ENCODE measurements at regions not wholly inside any gene's neighbourhood (a gene's known extent, or its start where the extent isn't known, plus 50 kb on each side); places are given as distances from the start of the nearest gene placed in this dataset.

DNA sequence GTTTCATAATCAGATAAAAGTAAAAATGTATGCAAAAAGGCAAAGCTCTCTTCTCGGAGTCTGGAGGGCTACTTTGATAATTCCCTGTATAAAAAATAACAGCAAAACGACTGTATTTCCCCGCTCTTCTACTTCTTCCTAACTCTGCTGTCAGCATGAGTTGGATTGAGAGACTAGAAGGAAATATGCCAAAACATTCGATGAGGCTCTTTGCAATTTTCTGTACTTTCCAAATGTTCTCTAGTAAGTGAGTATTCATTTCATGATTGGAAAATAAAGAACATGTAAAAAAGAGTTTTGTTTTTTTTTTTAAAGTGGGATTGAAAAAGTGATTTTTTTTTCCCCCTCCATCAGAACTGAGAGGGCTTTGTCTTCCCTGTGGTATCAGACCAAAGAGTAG is 677.5 kb downstream of the ACTL7B start:
- POLR2A ChIA-PET = no interaction called here

More for the DNA sequence above, 677.5 kb downstream of the ACTL7B start:
- Histone ChIP-seq H3K4me1 (ENCODE audit: insufficient read depth, low read length) (no peaks in the 10 kb centered on the region), H3K9me3 (ENCODE audit: low read length) (no peaks in the 10 kb centered on the region), H3K9ac (ENCODE audit: insufficient read depth, low read depth, low read length) (no peak overlapping the region), H4K20me1 (ENCODE audit: insufficient read depth, low read length) (no peaks in the 10 kb centered on the region), H3K36me3 (replicated peaks in 1 of 2; ENCODE audit: control insufficient read depth in 1 of 2, insufficient read depth in 2 of 2, low read length in 2 of 2) (no peaks in the 10 kb centered on the region), H3K4me3 (replicated peaks in 1 of 3; ENCODE audit: insufficient read depth in 1 of 3, low read depth in 2 of 3, low read length in 3 of 3) (no peak overlapping the region), H2AFZ (ENCODE audit: low read length) (no peak overlapping the region), H3K27ac (ENCODE audit: extremely low read length, insufficient read depth, low read length) (no peak overlapping the region), H3K4me2 (ENCODE audit: low read depth, low read length) (no peak overlapping the region), H3K27me3 (ENCODE audit: control insufficient read depth in 1 of 2, insufficient read depth in 2 of 2, low read length in 2 of 2) (no peaks in the 10 kb centered on the region; a peak in 1 of 5 replicates), H3K79me2 (ENCODE audit: insufficient read depth, low read length) (no peaks in the 10 kb centered on the region)
- DNase-seq (ENCODE audit: low spot score) (no peak), FAIRE-seq (no peak), ATAC-seq (no peak)
- WGBS (ENCODE audit: low lambda C conversion rate) = 16% methylated on average over 4 of the region's 4 CpGs
- no TSS peak for BruUV-seq (replicated peaks)
- TF ChIP-seq, protein P1, sequence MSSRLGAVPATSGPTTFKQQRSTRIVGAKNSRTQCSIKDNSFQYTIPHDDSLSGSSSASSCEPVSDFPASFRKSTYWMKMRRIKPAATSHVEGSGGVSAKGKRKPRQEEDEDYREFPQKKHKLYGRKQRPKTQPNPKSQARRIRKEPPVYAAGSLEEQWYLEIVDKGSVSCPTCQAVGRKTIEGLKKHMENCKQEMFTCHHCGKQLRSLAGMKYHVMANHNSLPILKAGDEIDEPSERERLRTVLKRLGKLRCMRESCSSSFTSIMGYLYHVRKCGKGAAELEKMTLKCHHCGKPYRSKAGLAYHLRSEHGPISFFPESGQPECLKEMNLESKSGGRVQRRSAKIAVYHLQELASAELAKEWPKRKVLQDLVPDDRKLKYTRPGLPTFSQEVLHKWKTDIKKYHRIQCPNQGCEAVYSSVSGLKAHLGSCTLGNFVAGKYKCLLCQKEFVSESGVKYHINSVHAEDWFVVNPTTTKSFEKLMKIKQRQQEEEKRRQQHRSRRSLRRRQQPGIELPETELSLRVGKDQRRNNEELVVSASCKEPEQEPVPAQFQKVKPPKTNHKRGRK (CRISPR knock-in tag; IDR thresholded peaks at IDR 0.05) = no peak
- TF ChIP-seq, protein P2, sequence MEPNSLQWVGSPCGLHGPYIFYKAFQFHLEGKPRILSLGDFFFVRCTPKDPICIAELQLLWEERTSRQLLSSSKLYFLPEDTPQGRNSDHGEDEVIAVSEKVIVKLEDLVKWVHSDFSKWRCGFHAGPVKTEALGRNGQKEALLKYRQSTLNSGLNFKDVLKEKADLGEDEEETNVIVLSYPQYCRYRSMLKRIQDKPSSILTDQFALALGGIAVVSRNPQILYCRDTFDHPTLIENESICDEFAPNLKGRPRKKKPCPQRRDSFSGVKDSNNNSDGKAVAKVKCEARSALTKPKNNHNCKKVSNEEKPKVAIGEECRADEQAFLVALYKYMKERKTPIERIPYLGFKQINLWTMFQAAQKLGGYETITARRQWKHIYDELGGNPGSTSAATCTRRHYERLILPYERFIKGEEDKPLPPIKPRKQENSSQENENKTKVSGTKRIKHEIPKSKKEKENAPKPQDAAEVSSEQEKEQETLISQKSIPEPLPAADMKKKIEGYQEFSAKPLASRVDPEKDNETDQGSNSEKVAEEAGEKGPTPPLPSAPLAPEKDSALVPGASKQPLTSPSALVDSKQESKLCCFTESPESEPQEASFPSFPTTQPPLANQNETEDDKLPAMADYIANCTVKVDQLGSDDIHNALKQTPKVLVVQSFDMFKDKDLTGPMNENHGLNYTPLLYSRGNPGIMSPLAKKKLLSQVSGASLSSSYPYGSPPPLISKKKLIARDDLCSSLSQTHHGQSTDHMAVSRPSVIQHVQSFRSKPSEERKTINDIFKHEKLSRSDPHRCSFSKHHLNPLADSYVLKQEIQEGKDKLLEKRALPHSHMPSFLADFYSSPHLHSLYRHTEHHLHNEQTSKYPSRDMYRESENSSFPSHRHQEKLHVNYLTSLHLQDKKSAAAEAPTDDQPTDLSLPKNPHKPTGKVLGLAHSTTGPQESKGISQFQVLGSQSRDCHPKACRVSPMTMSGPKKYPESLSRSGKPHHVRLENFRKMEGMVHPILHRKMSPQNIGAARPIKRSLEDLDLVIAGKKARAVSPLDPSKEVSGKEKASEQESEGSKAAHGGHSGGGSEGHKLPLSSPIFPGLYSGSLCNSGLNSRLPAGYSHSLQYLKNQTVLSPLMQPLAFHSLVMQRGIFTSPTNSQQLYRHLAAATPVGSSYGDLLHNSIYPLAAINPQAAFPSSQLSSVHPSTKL (CRISPR knock-in tag; IDR thresholded peaks at IDR 0.05) = no peak
- TF ChIP-seq EEA1 (CRISPR knock-in tag; IDR thresholded peaks at IDR 0.05; ENCODE audit: borderline replicate concordance) (no peak), ELF4 (CRISPR knock-in tag; IDR thresholded peaks at IDR 0.05; ENCODE audit: borderline replicate concordance) (no peak)
- TF ChIP-seq, protein P3, sequence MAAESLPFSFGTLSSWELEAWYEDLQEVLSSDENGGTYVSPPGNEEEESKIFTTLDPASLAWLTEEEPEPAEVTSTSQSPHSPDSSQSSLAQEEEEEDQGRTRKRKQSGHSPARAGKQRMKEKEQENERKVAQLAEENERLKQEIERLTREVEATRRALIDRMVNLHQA (CRISPR knock-in tag; IDR thresholded peaks at IDR 0.05) = no peak
- CTCF ChIA-PET (ENCODE audit: low intra/inter-chr PET ratio, low total read pairs) = no interaction called here
- intact Hi-C loops (cut with micrococcal nuclease; ENCODE audit: unreplicated experiment) = no loop called here
- in situ Hi-C loops (cut with HindIII; ENCODE audit: extremely low pct_ligation_motif_present, low pct_unique_long_range_greater_than_20kb) = no loop called here

Measured in HepG2 (cell line).